ENCODE measurements at regions not wholly inside any gene's neighbourhood (a gene's known extent, or its start where the extent isn't known, plus 50 kb on each side); places are given as distances from the start of the nearest gene placed in this dataset.

DNA sequence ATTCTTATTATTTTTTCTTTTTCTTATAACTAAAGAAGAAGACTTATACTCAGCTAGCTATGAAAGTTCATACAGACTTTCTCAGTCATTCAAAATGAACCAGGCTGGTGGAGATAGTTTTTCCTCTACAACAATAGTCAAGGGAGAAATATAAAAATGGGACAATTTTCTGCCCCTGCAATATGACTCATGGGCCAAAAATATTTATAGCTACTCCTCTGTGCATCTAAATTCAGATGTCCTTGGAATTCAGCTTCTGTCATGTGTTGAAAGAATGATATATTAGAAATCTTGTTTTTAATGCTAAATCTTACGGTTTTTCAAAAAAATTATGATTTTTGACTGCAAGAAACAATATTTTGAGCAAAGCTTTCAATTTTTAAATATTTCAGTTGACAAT lies 237.2 kb upstream of the SYT10 start:
- H3F3A ChIP-seq (ENCODE audit: insufficient read depth, low read length, poor library complexity, severe bottlenecking), result no peaks in the 10 kb centered on the region
- no peak overlapping the region for H3K9ac ChIP-seq (ENCODE audit: low read length)
- H3K4me3 ChIP-seq (ENCODE audit: low read length), result no peak overlapping the region
- H3K36me3 ChIP-seq (ENCODE audit: insufficient read depth, low read length), result no peaks in the 10 kb centered on the region
- no peak overlapping the region for H2AFZ ChIP-seq (ENCODE audit: low read depth, low read length)
- H3K79me2 ChIP-seq (replicated peaks; ENCODE audit: insufficient read depth, low read length), result no peaks in the 10 kb centered on the region
- TF ChIP-seq MXI1 (conservative IDR thresholded peaks at IDR 0.05; ENCODE audit: poor library complexity, severe bottlenecking) (no peak), TAF1 (IDR thresholded peaks at IDR 0.05; ENCODE audit: low read depth) (no peak), EZH2 (IDR thresholded peaks at IDR 0.05; ENCODE audit: borderline replicate concordance, insufficient read depth, low read length, poor library complexity, severe bottlenecking) (no peak), EP300 (conservative IDR thresholded peaks at IDR 0.05; ENCODE audit: poor library complexity, severe bottlenecking) (no peak), RAD21 (conservative IDR thresholded peaks at IDR 0.05) (no peak), SMC3 (conservative IDR thresholded peaks at IDR 0.05; ENCODE audit: poor library complexity) (no peak), POLR2AphosphoS5 (IDR thresholded peaks at IDR 0.05) (no peak)
- TF ChIP-seq, protein P1, sequence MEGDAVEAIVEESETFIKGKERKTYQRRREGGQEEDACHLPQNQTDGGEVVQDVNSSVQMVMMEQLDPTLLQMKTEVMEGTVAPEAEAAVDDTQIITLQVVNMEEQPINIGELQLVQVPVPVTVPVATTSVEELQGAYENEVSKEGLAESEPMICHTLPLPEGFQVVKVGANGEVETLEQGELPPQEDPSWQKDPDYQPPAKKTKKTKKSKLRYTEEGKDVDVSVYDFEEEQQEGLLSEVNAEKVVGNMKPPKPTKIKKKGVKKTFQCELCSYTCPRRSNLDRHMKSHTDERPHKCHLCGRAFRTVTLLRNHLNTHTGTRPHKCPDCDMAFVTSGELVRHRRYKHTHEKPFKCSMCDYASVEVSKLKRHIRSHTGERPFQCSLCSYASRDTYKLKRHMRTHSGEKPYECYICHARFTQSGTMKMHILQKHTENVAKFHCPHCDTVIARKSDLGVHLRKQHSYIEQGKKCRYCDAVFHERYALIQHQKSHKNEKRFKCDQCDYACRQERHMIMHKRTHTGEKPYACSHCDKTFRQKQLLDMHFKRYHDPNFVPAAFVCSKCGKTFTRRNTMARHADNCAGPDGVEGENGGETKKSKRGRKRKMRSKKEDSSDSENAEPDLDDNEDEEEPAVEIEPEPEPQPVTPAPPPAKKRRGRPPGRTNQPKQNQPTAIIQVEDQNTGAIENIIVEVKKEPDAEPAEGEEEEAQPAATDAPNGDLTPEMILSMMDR (IDR thresholded peaks at IDR 0.05; ENCODE audit: poor library complexity, severe bottlenecking), result no peak
- TF ChIP-seq, protein P2, sequence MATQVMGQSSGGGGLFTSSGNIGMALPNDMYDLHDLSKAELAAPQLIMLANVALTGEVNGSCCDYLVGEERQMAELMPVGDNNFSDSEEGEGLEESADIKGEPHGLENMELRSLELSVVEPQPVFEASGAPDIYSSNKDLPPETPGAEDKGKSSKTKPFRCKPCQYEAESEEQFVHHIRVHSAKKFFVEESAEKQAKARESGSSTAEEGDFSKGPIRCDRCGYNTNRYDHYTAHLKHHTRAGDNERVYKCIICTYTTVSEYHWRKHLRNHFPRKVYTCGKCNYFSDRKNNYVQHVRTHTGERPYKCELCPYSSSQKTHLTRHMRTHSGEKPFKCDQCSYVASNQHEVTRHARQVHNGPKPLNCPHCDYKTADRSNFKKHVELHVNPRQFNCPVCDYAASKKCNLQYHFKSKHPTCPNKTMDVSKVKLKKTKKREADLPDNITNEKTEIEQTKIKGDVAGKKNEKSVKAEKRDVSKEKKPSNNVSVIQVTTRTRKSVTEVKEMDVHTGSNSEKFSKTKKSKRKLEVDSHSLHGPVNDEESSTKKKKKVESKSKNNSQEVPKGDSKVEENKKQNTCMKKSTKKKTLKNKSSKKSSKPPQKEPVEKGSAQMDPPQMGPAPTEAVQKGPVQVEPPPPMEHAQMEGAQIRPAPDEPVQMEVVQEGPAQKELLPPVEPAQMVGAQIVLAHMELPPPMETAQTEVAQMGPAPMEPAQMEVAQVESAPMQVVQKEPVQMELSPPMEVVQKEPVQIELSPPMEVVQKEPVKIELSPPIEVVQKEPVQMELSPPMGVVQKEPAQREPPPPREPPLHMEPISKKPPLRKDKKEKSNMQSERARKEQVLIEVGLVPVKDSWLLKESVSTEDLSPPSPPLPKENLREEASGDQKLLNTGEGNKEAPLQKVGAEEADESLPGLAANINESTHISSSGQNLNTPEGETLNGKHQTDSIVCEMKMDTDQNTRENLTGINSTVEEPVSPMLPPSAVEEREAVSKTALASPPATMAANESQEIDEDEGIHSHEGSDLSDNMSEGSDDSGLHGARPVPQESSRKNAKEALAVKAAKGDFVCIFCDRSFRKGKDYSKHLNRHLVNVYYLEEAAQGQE (IDR thresholded peaks at IDR 0.05; ENCODE audit: borderline replicate concordance), result no peak
- no peak overlapping the region for H3K4me2 ChIP-seq (ENCODE audit: low read length)
- no peaks in the 10 kb centered on the region for H4K20me1 ChIP-seq (ENCODE audit: insufficient read depth)
- H3K9me3 ChIP-seq (ENCODE audit: low read length), result no peaks in the 10 kb centered on the region
- no peak overlapping the region for H3K27ac ChIP-seq (ENCODE audit: low read length)
- H3K27me3 ChIP-seq (ENCODE audit: insufficient read depth, low read depth, low read length), result no peaks in the 10 kb centered on the region
- H3K9me2 ChIP-seq (ENCODE audit: insufficient read depth, low read length), result no peaks in the 10 kb centered on the region

DNA sequence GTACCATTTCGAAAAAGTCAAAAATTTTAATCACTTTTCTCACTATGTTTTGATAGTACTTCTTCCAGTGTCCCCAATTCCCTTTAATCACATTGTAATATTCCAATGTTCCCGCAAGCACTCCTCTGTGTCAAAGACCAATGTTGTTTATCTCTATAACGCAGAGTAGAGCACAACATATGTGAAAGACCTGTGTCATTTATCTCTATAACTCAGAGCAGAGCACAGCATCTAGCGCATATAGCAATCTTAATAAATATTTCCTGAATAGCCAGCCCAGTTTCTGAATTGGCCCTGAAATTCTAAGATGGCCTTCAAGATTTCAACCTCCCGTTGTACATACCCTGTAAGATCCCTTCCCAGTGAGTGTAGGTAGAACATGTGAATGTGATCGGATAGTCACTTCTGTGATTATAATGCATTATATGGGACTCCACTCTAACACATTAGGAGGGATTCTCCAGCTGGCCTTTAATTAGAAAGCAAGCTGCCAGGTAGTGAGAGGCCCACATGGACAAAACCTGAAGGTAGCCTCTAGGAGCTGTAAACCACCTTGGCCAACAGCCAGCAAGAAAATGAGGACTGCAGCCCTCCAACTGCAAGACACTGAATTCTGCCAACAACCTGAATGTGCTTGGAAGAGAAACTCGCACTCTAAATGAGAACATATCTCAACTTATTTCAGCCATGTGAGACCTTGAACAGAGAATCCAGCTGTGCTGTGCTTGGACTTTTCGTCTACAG lies 238.8 kb upstream of the SYT10 start:
- H3K27me3 ChIP-seq (ENCODE audit: insufficient read depth, low read depth, low read length), result no peaks in the 10 kb centered on the region
- no peaks in the 10 kb centered on the region for H3F3A ChIP-seq (ENCODE audit: insufficient read depth, low read length, poor library complexity, severe bottlenecking)
- no peak overlapping the region for H3K27ac ChIP-seq (ENCODE audit: low read length)
- no peaks in the 10 kb centered on the region for H3K9me3 ChIP-seq (ENCODE audit: low read length)
- no peaks in the 10 kb centered on the region for H3K79me2 ChIP-seq (replicated peaks; ENCODE audit: insufficient read depth, low read length)
- TF ChIP-seq POLR2AphosphoS5 (IDR thresholded peaks at IDR 0.05), result no peak
- H2AFZ ChIP-seq (ENCODE audit: low read depth, low read length), result no peak overlapping the region
- H3K4me2 ChIP-seq (ENCODE audit: low read length), result no peak overlapping the region
- no peaks in the 10 kb centered on the region for H4K20me1 ChIP-seq (ENCODE audit: insufficient read depth)
- H3K36me3 ChIP-seq (ENCODE audit: insufficient read depth, low read length), result no peaks in the 10 kb centered on the region
- no peak overlapping the region for H3K9ac ChIP-seq (ENCODE audit: low read length)
- H3K4me3 ChIP-seq (ENCODE audit: low read length), result no peak overlapping the region
- H3K9me2 ChIP-seq (ENCODE audit: insufficient read depth, low read length), result no peaks in the 10 kb centered on the region

All from neural cell (in vitro differentiated cells).